GM23248 (cell line): ENCODE measurements at regions not wholly inside any gene's neighbourhood (a gene's known extent, or its start where the extent isn't known, plus 50 kb on each side); places are given as distances from the start of the nearest gene placed in this dataset.

Source experiments
- DNase-seq: peaks from one replicate; pipeline ENCODE4 v3.0.0-alpha.2; 2015
- H2AFZ ChIP-seq: fragments of 200-600 bp; sonication (generic); 2 replicates; pipeline ENCODE4 v1.6.1; 2016; ENCODE audit warnings: antibody characterized with exemption
- H3F3A ChIP-seq: fragments of 200-600 bp; sonication (generic); 2 replicates; pipeline ENCODE4 v1.6.1; 2016; ENCODE audit warnings: mild to moderate bottlenecking, antibody characterized with exemption, mixed run types; ENCODE audit not compliant: insufficient read depth
- H3K27ac ChIP-seq: fragments of 200-600 bp; sonication (generic); 2 replicates; pipeline ENCODE4 v1.5.1; 2016; ENCODE audit warnings: mild to moderate bottlenecking
- H3K27me3 ChIP-seq: fragments of 200-600 bp; sonication (generic); replicated peaks from 2 replicates; pipeline ENCODE4 v1.6.1; 2016; ENCODE audit warnings: mild to moderate bottlenecking; ENCODE audit not compliant: insufficient read depth
- H3K36me3 ChIP-seq: fragments of 200-600 bp; sonication (generic); 2 replicates; pipeline ENCODE4 v1.6.1; 2016; ENCODE audit warnings: low read depth, mild to moderate bottlenecking
- H3K4me1 ChIP-seq: fragments of 200-600 bp; sonication (generic); 2 replicates; pipeline ENCODE4 v1.6.1; 2016; ENCODE audit warnings: mild to moderate bottlenecking; ENCODE audit not compliant: insufficient read depth
- H3K4me2 ChIP-seq: fragments of 200-600 bp; sonication (generic); one replicate; pipeline ENCODE4 v1.6.1; 2016; ENCODE audit warnings: mild to moderate bottlenecking; ENCODE audit not compliant: unreplicated experiment
- H3K4me3 ChIP-seq: fragments of 200-600 bp; sonication (generic); 2 replicates; pipeline ENCODE4 v1.5.1; 2016; ENCODE audit warnings: mild to moderate bottlenecking
- H3K79me2 ChIP-seq: fragments of 200-600 bp; sonication (generic); 2 replicates; pipeline ENCODE4 v1.6.1; 2016; ENCODE audit warnings: mild to moderate bottlenecking; ENCODE audit not compliant: insufficient read depth
- H3K9ac ChIP-seq: fragments of 200-600 bp; sonication (generic); 2 replicates; pipeline ENCODE4 v1.6.1; 2016; ENCODE audit warnings: mild to moderate bottlenecking
- H3K9me2 ChIP-seq: fragments of 200-600 bp; sonication (generic); 2 replicates; pipeline ENCODE4 v1.6.1; 2016; ENCODE audit warnings: mixed run types, mild to moderate bottlenecking, moderate library complexity; ENCODE audit not compliant: insufficient read depth
- H3K9me3 ChIP-seq: fragments of 200-600 bp; sonication (generic); one replicate; pipeline ENCODE4 v1.6.1; 2017; ENCODE audit warnings: low read depth
- H4K20me1 ChIP-seq: fragments of 200-600 bp; sonication (generic); 2 replicates; pipeline ENCODE4 v1.6.0; 2016; ENCODE audit not compliant: insufficient read depth
- EZH2 ChIP-seq: fragments of 200-600 bp; sonication (generic); IDR thresholded peaks from 2 replicates; pipeline ENCODE4 v1.6.1; 2018; ENCODE audit warnings: antibody characterized with exemption, mild to moderate bottlenecking; ENCODE audit not compliant: insufficient read depth, poor library complexity, severe bottlenecking
- EZH2phosphoT487 ChIP-seq: fragments of 200-600 bp; sonication (generic); IDR thresholded peaks from 2 replicates; pipeline ENCODE4 v1.6.1; 2018; ENCODE audit warnings: antibody characterized with exemption, moderate library complexity, mild to moderate bottlenecking, low read depth; ENCODE audit not compliant: insufficient read depth
- WGBS, 2 experiments: methylation state at CpG; one replicate each; pipeline ENCODE4 v1.1.6; 2015 to 2017; ENCODE audit warnings: low lambda C conversion rate in 2 of 2, low coverage in 1 of 2; ENCODE audit errors: missing lambda C conversion rate in 2 of 2; 5-methylcytosine and 5-hydroxymethylcytosine counted together
- in situ Hi-C: fragments of 300-500 bp; cut with MboI; formaldehyde crosslinking; loops from 2 replicates; pipeline ENCODE4 v1.15.0; 2020

DNA sequence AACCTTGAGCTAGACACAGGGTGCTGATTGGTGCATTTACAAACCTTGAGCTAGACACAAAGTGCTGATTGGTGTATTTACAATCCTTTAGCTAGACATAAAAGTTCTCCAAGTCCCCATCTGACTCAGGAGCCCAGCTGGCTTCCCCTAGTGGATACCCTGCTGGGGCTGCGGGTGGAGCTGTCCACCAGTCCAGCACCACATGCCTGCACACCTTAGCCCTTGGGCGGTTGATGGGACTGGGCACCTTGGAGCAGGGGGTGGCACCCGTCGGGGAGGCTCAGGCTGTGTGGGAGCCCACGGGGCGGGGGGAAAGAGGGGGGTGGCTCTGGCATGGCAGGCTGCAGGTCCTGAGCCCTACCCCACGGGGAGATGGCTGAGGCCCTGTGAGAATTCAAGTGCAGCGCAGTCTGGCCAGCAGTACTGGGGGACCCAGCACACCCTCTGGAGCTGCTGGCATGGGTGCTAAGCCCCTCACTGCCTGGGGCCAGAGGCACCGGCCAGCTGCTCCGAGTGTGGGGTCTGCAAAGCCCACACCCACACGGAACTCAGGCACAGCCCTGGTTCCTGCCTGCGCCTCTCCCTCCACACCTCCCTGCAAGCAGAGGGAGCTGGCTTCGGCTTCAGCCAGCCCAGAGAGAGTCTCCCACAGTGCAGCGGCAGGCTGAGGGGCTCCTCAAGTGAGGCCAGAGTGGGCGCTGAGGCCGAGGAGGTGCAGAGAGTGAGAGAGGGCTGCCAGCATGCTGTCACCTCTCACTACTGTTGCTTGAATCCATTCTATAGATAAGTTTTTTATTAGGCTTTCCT, 369.8 kb upstream of the SMIM30 start:
- H3K4me2 ChIP-seq = no peak overlapping the region
- H3K9ac ChIP-seq = no peak overlapping the region
- H3K9me3 ChIP-seq = no peaks in the 10 kb centered on the region
- no peaks in the 10 kb centered on the region for H3K27me3 ChIP-seq
- H3K27ac ChIP-seq = no peak overlapping the region
- H3K79me2 ChIP-seq = no peaks in the 10 kb centered on the region
- H3K9me2 ChIP-seq = no peaks in the 10 kb centered on the region
- H4K20me1 ChIP-seq = no peaks in the 10 kb centered on the region
- no peak for DNase-seq
- no peak overlapping the region for H2AFZ ChIP-seq
- H3F3A ChIP-seq = no peaks in the 10 kb centered on the region
- no peaks in the 10 kb centered on the region for H3K36me3 ChIP-seq
- in situ Hi-C loops = no loop called here
- H3K4me1 ChIP-seq = no peaks in the 10 kb centered on the region
- no peak overlapping the region for H3K4me3 ChIP-seq
- no peak for TF ChIP-seq EZH2
- no peak for TF ChIP-seq EZH2phosphoT487
- 41 to 48% methylated on average over 13 to 16 of the region's 16 CpGs for WGBS, 2 experiments

GRCh38 chr7:113486548-113486947, 368.2 kb upstream of the SMIM30 start:
- H3K79me2 ChIP-seq = no peaks in the 10 kb centered on the region
- H3K4me1 ChIP-seq = no peaks in the 10 kb centered on the region
- H4K20me1 ChIP-seq = no peaks in the 10 kb centered on the region
- no peaks in the 10 kb centered on the region for H3K36me3 ChIP-seq
- no peak for DNase-seq
- H3K4me2 ChIP-seq = no peak overlapping the region
- no peak overlapping the region for H3K27ac ChIP-seq
- H3K9me2 ChIP-seq = no peaks in the 10 kb centered on the region
- no peaks in the 10 kb centered on the region for H3K27me3 ChIP-seq
- in situ Hi-C loops = no loop called here
- H3K9me3 ChIP-seq = no peaks in the 10 kb centered on the region
- H2AFZ ChIP-seq = no peak overlapping the region
- no peak overlapping the region for H3K9ac ChIP-seq
- no peaks in the 10 kb centered on the region for H3F3A ChIP-seq
- H3K4me3 ChIP-seq = no peak overlapping the region
- TF ChIP-seq EZH2 (no peak), EZH2phosphoT487 (no peak)
- WGBS, 2 experiments = 17 to 21% methylated on average over 2 of the region's 2 CpGs

DNA sequence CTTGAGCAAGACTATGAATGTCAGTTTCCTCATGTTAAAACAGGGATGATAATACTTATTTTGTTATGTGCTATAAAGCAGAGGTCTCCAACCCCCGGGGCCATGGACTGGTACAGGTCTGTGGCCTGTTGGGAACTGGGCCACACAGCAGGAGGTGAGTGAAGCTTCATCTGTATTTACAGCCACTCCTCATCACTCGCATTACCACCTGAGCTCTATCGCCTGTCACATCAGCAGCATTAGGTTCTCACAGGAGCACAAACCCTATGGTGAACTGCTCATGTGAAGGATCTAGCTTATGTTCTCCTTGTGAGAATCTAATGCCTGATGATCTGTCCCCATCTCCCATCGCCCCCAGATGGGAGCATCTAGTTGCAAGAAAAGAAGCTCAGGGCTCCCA, 365.3 kb upstream of the SMIM30 start:
- Histone ChIP-seq H3K9me3 (no peaks in the 10 kb centered on the region), H3K4me1 (no peaks in the 10 kb centered on the region), H3K79me2 (no peaks in the 10 kb centered on the region), H3K4me3 (no peak overlapping the region), H3K9ac (no peak overlapping the region), H3F3A (no peaks in the 10 kb centered on the region), H3K4me2 (no peak overlapping the region), H4K20me1 (no peaks in the 10 kb centered on the region), H3K27me3 (no peaks in the 10 kb centered on the region), H3K36me3 (no peaks in the 10 kb centered on the region), H3K9me2 (no peaks in the 10 kb centered on the region), H2AFZ (no peak overlapping the region), H3K27ac (no peak overlapping the region)
- in situ Hi-C loops = no loop called here
- TF ChIP-seq EZH2phosphoT487 (no peak), EZH2 (no peak)
- DNase-seq = no peak
- 25 to 31% methylated on average over 4 of the region's 4 CpGs for WGBS, 2 experiments

DNA sequence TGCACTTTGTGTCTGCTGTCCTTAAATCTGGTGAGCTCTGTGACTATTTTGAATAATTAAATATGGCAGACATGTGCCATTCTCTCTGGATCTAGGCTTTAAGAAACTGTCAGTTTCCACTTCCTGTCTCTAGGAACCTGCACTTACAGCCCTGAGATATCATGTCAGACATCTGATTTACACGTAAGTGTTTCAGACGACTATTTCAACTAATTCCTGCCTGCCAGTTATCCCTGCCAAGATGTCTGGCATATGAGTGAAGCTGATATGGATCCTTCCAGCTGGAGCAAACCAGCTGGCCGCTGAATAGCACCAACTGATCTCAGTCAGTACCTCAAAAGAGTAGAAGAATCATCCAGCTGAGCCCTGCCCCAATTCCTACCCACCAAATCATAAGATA, 362.2 kb upstream of the SMIM30 start:
- H4K20me1 ChIP-seq = no peaks in the 10 kb centered on the region
- no peaks in the 10 kb centered on the region for H3K27me3 ChIP-seq
- no peak overlapping the region for H3K4me2 ChIP-seq
- no peaks in the 10 kb centered on the region for H3K4me1 ChIP-seq
- H3K4me3 ChIP-seq = no peak overlapping the region
- no peak overlapping the region for H3K27ac ChIP-seq
- WGBS, 2 experiments = 25 to 31% methylated on average over 3 of the region's 3 CpGs
- in situ Hi-C loops = no loop called here
- no peaks in the 10 kb centered on the region for H3K36me3 ChIP-seq
- no peak overlapping the region for H2AFZ ChIP-seq
- no peaks in the 10 kb centered on the region for H3F3A ChIP-seq
- H3K9ac ChIP-seq = no peak overlapping the region
- H3K9me2 ChIP-seq = no peaks in the 10 kb centered on the region
- TF ChIP-seq EZH2 (no peak), EZH2phosphoT487 (no peak)
- DNase-seq = no peak
- H3K79me2 ChIP-seq = no peaks in the 10 kb centered on the region
- H3K9me3 ChIP-seq = no peaks in the 10 kb centered on the region
